ENCODE measurements at regions not wholly inside any gene's neighbourhood (a gene's known extent, or its start where the extent isn't known, plus 50 kb on each side); places are given as distances from the start of the nearest gene placed in this dataset.
A peak's percentile ranks its signal among the peaks of the same experiment; 100 is the strongest.

DNA sequence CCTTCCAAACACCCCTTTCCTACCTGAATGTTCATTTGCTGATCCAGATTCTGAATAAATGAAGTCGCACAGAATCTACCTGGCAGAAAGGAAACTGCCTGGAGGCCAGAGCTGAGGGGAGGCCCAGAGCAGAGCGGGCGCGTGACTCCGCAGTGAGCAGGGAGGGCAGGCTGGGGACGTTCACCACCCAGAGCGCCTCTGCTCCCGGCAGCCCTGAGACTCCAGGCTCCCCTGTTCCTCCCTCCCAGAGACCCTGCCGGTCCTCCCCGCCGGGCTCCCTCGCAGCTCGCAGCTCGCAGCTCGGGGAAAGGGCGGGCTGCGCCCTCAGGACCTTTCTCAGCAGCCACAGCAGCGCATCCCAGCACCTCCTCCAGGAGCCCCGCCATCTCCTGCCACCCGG lies 176.7 kb upstream of the ZNF32 start:
- no peak for TF ChIP-seq PPARA (CRISPR knock-in tag; IDR thresholded peaks at IDR 0.05; ENCODE audit: borderline replicate concordance)
- TF ChIP-seq ZNF70 (CRISPR knock-in tag; IDR thresholded peaks at IDR 0.05) = no peak
- no peak for TF ChIP-seq GLIS3 (CRISPR knock-in tag; IDR thresholded peaks at IDR 0.05)
- ATAC-seq = no peak

DNA sequence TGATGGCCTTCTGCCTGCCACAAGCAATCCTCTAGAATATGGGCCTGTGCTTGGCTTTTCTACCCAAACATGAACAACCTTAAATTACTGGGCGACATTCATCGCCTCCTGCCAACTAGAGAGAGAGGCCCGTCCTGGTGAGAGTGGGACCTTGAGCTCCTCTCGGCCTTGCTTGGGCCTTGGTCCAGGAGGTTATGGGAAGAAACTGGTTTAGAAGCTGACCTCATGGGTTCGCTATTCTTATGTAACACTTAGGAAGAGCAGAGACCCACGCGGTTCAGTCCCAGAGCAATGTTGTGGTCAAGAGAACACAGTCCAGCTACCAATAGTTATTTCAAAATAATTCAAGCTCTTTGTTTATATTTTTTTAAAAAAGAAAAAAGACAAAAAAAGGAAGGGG lies 176.3 kb upstream of the ZNF32 start:
- no peak for ATAC-seq
- no peak for TF ChIP-seq RARB (CRISPR knock-in tag; IDR thresholded peaks at IDR 0.05)
- TF ChIP-seq ARNTL (CRISPR knock-in tag; IDR thresholded peaks at IDR 0.05; ENCODE audit: borderline replicate concordance, low read depth) = no peak
- no peak for TF ChIP-seq ZNF8 (CRISPR knock-in tag; IDR thresholded peaks at IDR 0.05)
- TF ChIP-seq TOX (CRISPR knock-in tag; IDR thresholded peaks at IDR 0.05; ENCODE audit: borderline replicate concordance) = no peak
- no peak for TF ChIP-seq ZFP3 (CRISPR knock-in tag; IDR thresholded peaks at IDR 0.05)
- no peak for TF ChIP-seq ISL1 (CRISPR knock-in tag; IDR thresholded peaks at IDR 0.05)
- TF ChIP-seq CSDC2 (CRISPR knock-in tag; IDR thresholded peaks at IDR 0.05) = no peak
- TF ChIP-seq, protein P1, sequence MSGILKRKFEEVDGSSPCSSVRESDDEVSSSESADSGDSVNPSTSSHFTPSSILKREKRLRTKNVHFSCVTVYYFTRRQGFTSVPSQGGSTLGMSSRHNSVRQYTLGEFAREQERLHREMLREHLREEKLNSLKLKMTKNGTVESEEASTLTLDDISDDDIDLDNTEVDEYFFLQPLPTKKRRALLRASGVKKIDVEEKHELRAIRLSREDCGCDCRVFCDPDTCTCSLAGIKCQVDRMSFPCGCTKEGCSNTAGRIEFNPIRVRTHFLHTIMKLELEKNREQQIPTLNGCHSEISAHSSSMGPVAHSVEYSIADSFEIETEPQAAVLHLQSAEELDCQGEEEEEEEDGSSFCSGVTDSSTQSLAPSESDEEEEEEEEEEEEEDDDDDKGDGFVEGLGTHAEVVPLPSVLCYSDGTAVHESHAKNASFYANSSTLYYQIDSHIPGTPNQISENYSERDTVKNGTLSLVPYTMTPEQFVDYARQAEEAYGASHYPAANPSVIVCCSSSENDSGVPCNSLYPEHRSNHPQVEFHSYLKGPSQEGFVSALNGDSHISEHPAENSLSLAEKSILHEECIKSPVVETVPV (CRISPR knock-in tag; IDR thresholded peaks at IDR 0.05) = no peak
- TF ChIP-seq ZNF70 (CRISPR knock-in tag; IDR thresholded peaks at IDR 0.05) = no peak
- TF ChIP-seq, protein P2, sequence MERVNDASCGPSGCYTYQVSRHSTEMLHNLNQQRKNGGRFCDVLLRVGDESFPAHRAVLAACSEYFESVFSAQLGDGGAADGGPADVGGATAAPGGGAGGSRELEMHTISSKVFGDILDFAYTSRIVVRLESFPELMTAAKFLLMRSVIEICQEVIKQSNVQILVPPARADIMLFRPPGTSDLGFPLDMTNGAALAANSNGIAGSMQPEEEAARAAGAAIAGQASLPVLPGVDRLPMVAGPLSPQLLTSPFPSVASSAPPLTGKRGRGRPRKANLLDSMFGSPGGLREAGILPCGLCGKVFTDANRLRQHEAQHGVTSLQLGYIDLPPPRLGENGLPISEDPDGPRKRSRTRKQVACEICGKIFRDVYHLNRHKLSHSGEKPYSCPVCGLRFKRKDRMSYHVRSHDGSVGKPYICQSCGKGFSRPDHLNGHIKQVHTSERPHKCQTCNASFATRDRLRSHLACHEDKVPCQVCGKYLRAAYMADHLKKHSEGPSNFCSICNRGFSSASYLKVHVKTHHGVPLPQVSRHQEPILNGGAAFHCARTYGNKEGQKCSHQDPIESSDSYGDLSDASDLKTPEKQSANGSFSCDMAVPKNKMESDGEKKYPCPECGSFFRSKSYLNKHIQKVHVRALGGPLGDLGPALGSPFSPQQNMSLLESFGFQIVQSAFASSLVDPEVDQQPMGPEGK (CRISPR knock-in tag; IDR thresholded peaks at IDR 0.05; ENCODE audit: borderline replicate concordance) = no peak
- no peak for TF ChIP-seq ZNF565 (CRISPR knock-in tag; conservative IDR thresholded peaks at IDR 0.05; ENCODE audit: low read depth)
- no peak for TF ChIP-seq ZC3H10 (CRISPR knock-in tag; IDR thresholded peaks at IDR 0.05)

- ATAC-seq = peak; percentile 72
- TF ChIP-seq RARB (CRISPR knock-in tag; IDR thresholded peaks at IDR 0.05) (no peak), ZFP30 (CRISPR knock-in tag; IDR thresholded peaks at IDR 0.05) (no peak), ESRRG (CRISPR knock-in tag; IDR thresholded peaks at IDR 0.05) (no peak), CSDC2 (CRISPR knock-in tag; IDR thresholded peaks at IDR 0.05) (no peak), BACH2 (CRISPR knock-in tag; IDR thresholded peaks at IDR 0.05; ENCODE audit: borderline replicate concordance) (no peak), OSR1 (CRISPR knock-in tag; IDR thresholded peaks at IDR 0.05) (no peak)
- TF ChIP-seq, protein P2 (CRISPR knock-in tag; IDR thresholded peaks at IDR 0.05; ENCODE audit: borderline replicate concordance) = no peak
- TF ChIP-seq, protein P1 (CRISPR knock-in tag; IDR thresholded peaks at IDR 0.05) = no peak
These were observed 174.2 kb upstream of the ZNF32 start for GRCh38 chr10:43822631-43823580.

- ATAC-seq = no peak
These were observed 172.4 kb upstream of the ZNF32 start for GRCh38 chr10:43821103-43821502.

More at GRCh38 chr10:43821103-43821502, 172.4 kb upstream of the ZNF32 start:
- TF ChIP-seq, protein P1 (CRISPR knock-in tag; IDR thresholded peaks at IDR 0.05) = no peak
- TF ChIP-seq, protein P2 (CRISPR knock-in tag; IDR thresholded peaks at IDR 0.05; ENCODE audit: borderline replicate concordance) = no peak
- TF ChIP-seq BACH2 (CRISPR knock-in tag; IDR thresholded peaks at IDR 0.05; ENCODE audit: borderline replicate concordance) (no peak), ZFP30 (CRISPR knock-in tag; IDR thresholded peaks at IDR 0.05) (no peak), TSHZ2 (CRISPR knock-in tag; IDR thresholded peaks at IDR 0.05) (no peak), RARB (CRISPR knock-in tag; IDR thresholded peaks at IDR 0.05) (no peak), ZC3H10 (CRISPR knock-in tag; IDR thresholded peaks at IDR 0.05) (no peak), CREB5 (CRISPR knock-in tag; IDR thresholded peaks at IDR 0.05; ENCODE audit: low read depth) (no peak)

All from SK-N-SH treated with all-trans-retinoic acid at 6 μM for 48 hours (cell line).